ENCODE measurements at regions not wholly inside any gene's neighbourhood (a gene's known extent, or its start where the extent isn't known, plus 50 kb on each side); places are given as distances from the start of the nearest gene placed in this dataset.

GRCh38 chr6:95786802-95787201 is 209.5 kb downstream of the MANEA start:
- TF ChIP-seq, protein P1, sequence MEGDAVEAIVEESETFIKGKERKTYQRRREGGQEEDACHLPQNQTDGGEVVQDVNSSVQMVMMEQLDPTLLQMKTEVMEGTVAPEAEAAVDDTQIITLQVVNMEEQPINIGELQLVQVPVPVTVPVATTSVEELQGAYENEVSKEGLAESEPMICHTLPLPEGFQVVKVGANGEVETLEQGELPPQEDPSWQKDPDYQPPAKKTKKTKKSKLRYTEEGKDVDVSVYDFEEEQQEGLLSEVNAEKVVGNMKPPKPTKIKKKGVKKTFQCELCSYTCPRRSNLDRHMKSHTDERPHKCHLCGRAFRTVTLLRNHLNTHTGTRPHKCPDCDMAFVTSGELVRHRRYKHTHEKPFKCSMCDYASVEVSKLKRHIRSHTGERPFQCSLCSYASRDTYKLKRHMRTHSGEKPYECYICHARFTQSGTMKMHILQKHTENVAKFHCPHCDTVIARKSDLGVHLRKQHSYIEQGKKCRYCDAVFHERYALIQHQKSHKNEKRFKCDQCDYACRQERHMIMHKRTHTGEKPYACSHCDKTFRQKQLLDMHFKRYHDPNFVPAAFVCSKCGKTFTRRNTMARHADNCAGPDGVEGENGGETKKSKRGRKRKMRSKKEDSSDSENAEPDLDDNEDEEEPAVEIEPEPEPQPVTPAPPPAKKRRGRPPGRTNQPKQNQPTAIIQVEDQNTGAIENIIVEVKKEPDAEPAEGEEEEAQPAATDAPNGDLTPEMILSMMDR (IDR thresholded peaks at IDR 0.05; ENCODE audit: low read depth, low read length, poor library complexity, severe bottlenecking): no peak
- no peak for TF ChIP-seq EZH2phosphoT487 (IDR thresholded peaks at IDR 0.05; ENCODE audit: borderline replicate concordance, low read length)
